NCI-H2081 (cell line): ENCODE measurements at regions not wholly inside any gene's neighbourhood (a gene's known extent, or its start where the extent isn't known, plus 50 kb on each side); places are given as distances from the start of the nearest gene placed in this dataset.
"Not testable (repeated sequence)": the region's sequence is repeated elsewhere in the genome, so short reads cannot be mapped to it uniquely, and the experiment has no call there.

ENCODE experiments used
- DNase-seq, 2 experiments: peaks; one replicate each; lab custom pipeline; 2025; lab: John Stamatoyannopoulos, UW

DNA sequence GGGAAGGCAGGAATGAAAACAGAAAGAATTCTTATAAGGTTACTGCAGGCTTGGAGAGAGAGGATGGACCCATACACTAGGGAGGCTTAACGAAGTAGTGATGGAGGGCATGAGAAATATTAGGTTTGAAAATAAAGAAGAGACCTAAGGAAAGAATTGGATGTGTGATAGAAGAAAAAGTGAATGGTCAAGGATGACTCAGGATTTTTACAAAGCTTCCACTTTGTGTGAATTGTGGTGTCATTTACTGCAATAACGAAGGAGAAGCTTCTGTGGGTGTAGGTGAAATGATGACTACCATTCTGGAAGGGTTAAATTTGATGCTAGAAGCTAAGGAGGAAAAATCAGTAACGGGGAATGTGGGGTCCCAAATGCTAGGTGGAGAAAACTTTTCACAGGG, 191.2 kb downstream of the UTRN start:
- no peak for DNase-seq

DNA sequence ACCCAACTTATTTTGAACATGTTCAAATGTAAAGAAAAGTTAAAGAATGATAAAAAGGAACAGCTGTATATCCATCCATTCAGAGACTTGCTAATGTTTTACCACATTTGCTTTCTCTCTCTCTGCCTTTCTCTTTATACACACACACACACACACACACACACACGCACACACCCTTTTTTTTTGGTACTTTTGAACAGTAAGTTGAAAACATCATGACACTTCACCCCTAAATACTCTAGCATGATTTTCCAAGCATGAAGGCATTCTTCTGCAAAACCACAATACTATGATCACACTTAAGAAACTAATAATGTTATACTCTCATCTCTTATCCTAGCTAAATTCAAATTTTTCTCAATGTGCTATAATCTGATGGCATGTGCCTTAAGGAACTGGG, 192.3 kb downstream of the UTRN start:
- no peak for DNase-seq

DNA sequence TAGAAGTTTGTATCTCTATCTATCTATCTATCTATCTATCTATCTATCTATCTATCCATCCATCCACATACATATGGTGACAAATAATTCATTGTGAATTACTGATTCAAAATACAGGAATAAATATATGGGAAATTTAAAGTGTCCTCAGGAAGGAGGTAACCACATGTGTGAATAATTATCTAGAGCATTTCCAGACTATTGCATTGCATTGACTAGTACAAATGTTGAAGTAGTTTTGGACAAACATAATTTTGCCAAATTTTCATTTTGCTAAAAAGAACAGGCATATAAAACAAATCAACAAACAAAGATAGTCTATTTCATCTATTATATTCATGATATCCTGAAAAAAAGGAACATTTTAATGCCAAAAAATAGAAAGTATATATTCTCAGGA, 192.7 kb downstream of the UTRN start:
- no peak for DNase-seq

DNA sequence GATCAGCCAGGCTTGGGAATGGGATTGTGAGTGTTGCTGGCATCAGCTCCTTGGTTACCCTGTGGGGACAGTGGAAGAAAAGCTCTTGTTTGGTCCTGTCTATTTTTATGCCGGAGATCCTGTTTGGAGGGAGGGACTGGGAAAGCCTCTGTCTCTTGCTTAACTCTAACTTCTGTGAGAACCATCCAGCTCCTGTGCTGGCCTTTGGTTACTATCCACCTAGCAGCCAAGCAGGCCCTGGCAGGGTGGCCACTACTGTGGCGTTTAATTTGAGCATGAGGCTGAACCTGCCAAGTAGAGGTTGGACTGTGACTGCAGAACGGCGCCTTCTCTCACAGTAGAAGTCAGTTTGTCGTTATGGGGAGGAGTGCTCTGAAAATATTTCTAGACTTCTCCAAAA, 193.3 kb downstream of the UTRN start:
- DNase-seq, result no peak

DNA sequence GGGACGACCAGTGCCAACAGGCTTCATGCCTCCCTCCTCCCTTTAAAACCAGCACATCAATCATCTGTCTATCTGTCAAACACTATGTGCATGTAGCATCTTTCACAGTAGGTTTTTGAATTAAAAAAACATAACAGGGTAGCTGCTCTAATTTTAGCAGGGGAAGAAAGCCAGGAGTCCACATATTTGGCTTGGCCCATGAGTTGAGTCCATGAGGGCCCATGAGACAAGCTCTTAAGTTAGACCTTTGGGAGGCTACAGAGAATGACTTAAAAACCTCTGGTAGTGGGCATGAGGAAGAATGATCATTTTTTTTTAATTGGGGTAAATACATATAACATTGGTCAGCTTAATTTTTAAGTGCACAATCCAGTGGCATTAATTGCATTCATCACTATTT, 194.9 kb downstream of the UTRN start:
- DNase-seq, result no peak

DNA sequence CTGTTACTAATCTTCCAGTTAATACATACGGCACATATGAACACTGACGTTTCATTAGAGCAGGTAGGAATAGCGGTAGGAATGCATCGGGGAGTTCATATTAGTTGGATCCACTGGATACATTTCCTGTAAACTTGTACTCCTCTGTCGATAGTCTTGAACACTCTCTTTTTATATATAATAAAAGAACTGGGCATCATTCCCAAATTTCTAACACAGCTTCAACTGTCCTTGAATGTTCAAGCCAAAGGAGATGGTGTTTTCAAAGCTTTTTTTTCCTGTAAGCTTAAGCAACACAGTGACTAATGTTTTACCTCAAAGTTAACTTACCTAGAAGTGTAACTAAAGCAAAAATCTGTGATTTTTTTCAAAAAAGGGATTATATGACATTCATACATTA, 195.3 kb downstream of the UTRN start:
- no peak for DNase-seq

DNA sequence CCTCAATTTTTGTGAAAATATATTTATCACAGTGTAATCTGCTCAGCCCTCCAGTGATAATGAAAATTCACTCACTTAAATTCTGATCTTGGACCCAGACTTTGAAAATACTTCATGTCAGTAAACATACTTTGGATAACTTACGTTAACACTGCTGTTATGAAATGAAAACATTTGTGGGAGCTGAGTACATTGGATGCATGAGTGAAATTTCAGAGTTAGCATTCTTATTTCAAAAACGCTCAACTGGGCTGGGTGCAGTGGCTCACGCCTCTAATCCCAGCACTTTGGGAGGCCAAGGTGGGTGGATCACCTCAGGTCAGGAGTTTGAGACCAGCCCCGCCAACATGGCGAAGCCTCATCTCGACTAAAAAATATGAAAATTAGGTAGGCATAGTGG, 196.4 kb downstream of the UTRN start:
- no peak for DNase-seq

DNA sequence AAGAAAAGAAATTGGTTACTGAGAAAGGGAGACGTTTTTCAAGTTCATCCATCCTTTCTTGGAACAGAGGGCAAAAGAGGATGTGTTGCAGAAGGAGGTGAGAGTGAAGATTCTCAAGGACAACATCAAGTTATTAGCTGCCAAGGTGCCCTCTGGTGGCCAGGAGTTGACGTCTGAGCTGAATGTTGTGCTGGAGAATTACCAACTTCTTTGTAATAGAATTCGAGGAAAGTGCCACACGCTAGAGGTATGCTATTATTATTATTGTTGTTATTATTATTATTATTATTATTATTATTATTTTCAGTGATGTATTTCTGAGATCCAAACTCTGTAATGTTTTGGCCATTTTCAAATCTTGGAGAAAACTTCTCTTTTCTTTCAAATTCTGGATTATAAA, 197.0 kb downstream of the UTRN start:
- peak; percentile 39 to 54 for DNase-seq

DNA sequence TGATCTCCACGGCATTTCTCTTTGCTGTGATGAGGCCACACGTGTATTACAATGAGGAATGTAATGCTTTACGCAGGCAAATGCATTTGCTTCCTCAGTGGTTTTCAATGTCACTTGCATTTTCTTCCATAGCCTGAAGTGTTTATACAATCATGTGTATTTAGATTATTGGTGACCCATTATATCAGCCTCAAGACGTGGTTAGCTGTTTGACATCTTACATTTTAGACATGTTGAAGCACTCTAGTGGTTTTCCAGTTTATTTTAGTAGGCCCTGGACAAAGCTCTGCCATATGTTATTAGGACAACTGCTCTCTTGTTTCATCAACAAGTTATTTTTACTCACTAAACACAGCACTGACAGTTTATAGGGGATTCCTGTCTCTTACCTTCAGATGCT, 200.4 kb downstream of the UTRN start:
- no peak for DNase-seq

DNA sequence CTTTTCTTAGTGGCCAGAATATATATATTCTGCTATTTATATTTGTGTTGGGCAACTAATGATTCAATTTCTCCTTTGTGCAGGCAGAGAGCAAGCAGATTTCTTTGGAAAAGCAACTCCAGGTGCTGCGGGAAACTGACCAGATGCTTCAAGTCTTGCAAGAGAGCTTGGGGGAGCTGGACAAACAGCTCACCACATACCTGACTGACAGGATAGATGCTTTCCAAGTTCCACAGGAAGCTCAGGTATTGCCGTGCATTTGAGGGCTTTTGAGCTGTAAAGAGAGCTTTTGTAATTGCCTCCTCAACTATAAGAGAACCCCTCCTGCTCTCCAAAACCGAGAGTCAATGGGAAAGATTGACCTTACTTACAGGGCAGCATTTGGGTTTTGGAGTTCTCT, 203.5 kb downstream of the UTRN start:
- no peak for DNase-seq

DNA sequence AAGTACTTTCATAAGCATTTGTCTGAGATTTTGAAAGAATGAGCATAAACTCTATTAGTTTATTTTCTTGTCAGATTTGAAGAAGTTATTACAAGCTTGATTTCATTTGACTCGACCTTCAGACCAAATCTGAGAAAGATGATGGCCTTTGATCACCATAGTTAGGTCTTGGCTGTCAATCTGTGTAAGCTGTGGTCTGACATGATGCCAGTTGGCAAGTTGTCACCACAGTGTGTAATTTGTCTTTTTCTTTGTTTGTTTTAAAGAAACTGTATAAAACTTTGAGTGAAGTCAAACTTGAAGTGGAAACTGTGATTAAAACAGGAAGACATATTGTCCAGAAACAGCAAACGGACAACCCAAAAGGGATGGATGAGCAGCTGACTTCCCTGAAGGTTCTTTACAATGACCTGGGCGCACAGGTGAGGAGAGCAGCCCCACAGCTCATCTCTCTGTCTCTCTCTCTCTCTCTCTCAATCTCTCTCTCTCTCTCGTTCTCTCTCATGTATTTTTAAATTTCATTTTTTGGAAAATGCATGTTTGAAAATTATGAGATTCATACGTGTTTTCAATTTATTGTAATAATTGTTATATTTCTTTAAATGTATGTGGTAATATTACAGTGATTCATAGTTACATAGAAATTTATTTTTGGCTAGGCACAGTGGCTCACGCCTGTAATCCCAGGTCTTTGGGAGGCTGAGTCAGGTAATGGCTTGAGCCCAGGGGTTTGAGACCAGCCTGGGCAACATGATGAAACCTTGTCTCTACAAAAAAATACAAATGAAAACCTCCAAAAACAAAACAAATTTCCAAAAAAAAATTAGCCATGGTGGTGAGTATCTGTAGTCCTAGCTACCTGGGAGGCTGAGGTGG, 208.1 kb downstream of the UTRN start:
- no peak for DNase-seq

DNA sequence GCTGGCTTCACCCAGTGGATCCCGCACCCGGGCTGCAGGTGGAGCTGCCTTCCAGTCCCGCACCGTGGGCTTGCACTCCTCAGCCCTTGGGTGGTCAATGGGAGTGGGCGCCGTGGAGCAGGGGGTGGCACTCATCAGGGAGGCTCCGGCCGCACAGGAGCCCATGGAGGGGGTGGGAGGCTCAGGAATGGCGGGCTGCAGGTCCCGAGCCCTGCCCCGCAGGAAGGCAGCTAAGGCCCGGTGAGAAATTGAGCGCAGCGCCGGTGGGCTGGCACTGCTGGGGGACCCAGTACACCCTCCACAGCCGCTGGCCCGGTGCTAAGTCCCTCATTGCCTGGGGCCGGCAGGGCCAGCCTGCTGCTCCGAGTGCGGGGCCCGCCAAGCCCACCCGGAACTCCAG, 209.9 kb downstream of the UTRN start:
- DNase-seq, result not testable (repeated sequence)

DNA sequence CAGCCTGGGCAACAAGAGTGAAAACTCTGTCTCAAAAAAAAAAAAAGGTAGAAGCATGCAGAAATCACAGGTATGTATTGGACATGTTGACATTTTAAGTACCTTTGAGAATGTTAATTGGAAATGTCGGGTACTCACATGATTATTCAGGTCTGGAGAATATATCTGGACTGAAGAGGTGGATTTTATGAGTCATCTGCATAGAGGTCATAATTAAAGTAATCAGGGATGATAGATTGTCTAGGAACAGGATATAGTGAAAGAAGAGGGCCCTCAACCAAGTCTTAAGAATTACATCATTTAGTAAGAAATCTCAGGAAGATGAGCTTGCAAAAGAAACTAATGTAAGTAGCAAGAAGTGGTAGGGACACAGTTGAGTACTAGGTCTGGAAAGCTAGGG, 212.5 kb downstream of the UTRN start:
- DNase-seq, result no peak

DNA sequence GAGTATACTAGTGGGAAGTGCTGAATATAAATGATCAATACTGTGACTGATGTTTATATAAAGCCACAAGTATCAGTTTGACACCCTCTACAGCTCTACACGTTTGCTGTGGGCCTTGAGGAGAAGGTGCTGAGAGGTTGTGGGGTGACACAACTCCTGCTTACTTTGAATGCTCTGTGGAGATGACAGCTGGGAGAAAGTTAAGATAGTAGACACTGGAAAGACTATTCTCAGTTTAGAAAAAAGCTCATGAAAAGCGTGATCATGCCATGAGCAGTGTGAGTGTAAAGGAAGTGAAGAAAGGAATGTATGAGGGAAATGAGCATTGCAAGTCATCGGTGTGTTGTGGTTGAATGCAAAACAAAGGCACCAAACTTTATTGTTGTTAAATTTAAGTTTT, 215.8 kb downstream of the UTRN start:
- no peak for DNase-seq

DNA sequence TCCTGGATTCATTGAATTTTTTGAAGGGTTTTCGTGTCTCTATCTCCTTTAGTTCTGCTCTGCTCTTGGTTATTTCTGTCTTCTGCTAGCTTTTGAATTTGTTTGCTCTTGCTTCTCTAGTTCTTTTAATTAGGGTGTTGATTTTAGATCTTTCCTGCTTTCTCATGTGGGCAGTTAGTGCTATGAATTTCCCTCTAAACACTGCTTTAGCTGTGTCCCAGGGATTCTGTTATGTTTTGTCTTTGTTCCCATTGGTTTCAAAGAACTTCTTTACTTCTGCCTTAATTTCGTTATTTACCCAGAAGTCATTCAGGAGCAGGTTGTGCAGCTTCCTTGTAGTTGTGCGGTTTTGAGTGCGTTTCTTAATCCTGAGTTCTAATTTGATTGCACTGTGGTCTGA, 220.1 kb downstream of the UTRN start:
- not testable (repeated sequence) for DNase-seq

DNA sequence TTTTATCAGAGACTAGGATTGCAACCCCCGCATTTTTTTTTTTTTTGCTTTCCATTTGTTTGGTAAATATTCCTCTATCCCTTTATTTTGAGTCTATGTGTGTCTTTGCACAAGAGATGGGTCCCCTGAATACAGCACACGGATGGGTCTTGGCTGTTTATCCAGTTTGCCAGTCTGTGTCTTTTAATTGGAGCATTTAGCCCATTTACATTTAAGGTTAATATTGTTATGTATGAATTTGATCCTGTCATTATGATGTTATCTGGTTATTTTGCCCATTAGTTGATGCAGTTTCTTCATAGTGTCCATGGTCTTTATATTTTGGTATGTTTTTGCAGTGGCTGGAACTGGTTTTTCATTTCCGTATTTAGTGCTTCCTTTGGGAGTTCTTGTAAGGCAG, 220.9 kb downstream of the UTRN start:
- not testable (repeated sequence) for DNase-seq

DNA sequence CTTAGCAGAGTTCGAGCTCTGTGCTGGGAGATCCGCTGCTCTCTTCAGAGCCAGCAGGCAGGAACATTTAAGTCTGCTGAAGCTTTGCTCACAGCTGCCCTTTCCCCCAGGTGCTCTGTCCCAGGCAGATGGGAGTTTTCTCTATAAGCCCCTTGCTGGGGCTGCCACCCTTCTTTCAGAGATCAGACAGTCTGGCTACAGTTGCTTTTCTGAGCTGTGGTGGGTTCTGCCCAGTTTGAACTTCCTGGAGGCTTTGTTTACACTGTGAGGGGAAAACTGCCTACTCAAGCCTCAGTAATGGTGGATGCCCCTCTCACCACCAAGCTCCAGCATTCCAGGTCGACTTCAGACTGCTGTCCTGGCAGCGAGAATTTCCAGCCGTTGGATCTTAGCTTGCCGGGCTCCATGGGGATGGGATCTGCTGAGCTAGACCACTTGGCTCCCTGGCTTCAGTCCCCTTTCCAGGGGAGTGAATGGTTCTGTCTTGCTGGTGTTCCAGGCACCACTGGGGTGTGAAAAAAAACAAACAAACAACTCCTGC, 222.7 kb downstream of the UTRN start:
- not testable (repeated sequence) for DNase-seq

DNA sequence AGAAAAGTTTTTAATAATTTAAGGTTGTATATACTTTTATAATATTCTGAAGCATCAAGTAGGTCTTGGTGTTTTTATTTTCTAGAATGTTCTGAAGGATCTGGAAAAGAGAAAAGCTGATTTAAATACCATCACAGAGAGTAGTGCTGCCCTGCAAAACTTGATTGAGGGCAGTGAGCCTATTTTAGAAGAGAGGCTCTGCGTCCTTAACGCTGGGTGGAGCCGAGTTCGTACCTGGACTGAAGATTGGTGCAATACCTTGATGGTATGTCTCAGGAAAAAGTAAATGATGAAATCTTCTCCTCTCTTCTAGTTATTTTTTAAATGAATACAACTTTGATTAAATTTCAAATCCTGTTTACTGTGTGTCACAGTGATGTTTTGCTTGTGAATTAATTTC, 225.7 kb downstream of the UTRN start:
- DNase-seq, result no peak

DNA sequence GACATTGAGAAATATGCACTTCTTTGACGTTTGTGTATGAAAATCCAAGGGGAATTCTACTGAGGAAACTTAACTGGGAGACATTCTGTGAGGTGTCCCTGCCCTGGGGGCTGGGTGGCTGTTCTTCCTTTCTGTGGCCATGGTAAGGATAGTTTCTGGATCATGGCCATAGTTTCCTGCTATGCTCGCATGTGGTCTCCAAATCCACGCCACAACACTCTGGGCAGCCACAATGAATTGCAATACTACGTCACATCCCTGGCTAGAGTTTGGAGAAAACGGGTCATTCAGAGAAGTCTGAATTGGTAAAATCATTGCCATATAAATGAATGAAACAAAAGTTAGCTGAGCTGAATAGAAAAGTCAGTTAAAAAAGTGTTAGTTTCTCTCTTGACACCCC, 230.6 kb downstream of the UTRN start:
- no peak for DNase-seq

DNA sequence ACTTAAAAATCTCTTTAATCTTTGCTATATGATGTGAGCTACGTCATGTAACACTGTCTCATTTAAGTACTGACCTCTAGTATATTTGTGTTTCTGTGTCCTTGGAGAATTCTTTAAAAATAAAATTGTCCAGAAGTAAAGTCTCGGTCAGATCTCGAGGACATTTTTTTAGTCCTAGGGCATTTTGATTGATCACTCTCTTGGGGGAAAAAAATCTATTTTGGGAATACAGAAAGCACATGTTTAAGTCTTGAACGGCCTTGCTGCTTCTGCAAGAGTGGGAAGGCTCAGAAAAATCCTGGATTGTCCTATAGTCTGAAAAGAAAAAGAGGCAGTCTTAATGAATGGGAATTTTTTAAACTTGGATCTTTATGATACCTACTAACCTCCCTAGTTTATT, 234.3 kb downstream of the UTRN start:
- DNase-seq, result no peak

DNA sequence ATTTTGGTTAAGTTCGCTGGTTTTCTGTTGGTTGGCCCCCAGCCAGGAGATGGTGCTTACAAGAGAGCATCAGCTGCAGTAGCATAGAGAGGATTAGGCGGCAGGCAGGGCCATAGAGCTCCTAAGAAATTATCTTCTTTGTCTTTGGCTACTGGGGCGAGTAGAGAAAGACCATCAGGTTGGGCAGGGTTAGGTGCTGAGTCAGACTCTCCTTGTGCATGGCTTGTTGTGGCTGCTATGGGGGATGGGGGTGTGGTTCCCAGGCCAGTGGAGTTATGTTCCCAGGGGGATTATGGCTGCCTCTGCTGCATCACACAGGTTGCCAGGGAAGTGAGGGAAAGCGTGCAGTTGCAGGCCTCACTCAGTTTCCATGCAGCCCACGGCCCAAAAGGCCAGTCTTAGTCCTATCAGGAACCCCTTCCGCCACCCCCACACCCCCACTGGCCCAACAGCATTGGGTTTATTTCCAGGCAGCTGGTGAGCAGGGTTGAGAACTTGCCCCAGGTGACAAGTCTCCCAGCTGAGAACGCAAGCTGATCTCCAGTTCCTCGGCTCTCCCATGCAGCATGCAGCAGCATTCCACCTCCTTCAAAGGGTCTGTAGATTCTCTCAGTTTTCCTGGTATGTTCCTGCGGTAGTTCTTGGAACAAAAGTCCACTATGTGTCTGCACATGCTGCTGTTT, 243.7 kb downstream of the UTRN start:
- DNase-seq, result no peak

DNA sequence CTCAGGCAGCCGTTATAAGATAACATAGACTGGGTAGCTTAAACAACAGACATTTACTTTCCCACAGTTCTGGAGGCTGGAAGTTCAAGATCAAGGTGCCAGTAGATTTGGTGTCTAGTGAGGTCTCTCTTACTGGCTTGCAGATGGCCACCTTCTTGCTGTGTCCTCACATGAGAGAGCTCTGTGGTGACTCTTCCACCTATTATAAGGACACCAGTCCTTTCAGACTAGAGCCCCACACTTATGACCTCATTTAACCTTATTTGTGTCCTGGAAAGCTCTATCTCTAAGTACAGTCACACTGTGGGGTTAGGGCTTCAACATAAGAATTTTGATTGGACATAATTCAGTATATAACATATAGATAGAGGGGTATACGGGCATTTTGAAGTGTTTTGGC, 245.0 kb downstream of the UTRN start:
- no peak for DNase-seq

DNA sequence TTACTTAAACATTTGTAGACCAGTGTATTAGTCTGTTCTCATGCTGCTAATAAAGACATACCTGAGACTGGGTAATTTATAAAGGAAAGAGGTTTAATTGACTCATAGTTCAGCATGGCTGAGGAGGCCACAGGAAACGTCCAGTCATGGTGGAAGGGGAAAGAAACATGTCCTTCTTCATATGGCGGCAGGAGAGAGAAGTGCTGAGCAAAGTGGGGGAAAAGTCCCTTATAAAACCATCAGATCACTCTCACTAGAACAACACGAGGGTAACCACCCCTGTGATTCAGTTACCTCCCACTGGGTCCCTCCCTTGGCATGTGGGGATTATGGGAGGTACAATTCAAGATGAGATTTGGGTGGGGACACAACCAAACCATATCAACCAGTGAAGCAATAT, 247.1 kb downstream of the UTRN start:
- not testable (repeated sequence) for DNase-seq
